Body of pancreas (tissue), 4 donors: ENCODE measurements at regions not wholly inside any gene's neighbourhood (a gene's known extent, or its start where the extent isn't known, plus 50 kb on each side); places are given as distances from the start of the nearest gene placed in this dataset.

Experiments
- ATAC-seq: fragments of 150-250 bp; one replicate; pipeline ENCODE4 v1.9.1; 2016
- DNase-seq, 4 donors: peaks; one replicate each; pipeline ENCODE4 v3.0.0-alpha.2; 2019
- H3K27ac ChIP-seq, 4 donors: fragments of 200-600 bp; sonication (generic); 1 replicate in 3 of 4; 2 replicates in 1 of 4; pipeline versions ENCODE4 v1.5.1 to v1.6.1; 2016 to 2019; ENCODE audit warnings: mild to moderate bottlenecking in 1 of 4, mixed read lengths in 1 of 4, moderate library complexity in 1 of 4
- H3K27me3 ChIP-seq, 2 donors: fragments of 200-600 bp; sonication (generic); one replicate each; pipeline ENCODE4 v1.6.0; 2016; ENCODE audit warnings: mild to moderate bottlenecking in 1 of 2
- H3K36me3 ChIP-seq, 2 donors: fragments of 200-600 bp; sonication (generic); replicated peaks in 1 of 2; 2 replicates each; pipeline ENCODE4 v1.5.1; 2016; ENCODE audit warnings: low read depth in 2 of 2; ENCODE audit not compliant: insufficient read depth in 1 of 2
- H3K4me1 ChIP-seq: fragments of 200-600 bp; sonication (generic); one replicate; pipeline ENCODE4 v1.6.0; 2016
- H3K4me3 ChIP-seq, 2 donors: fragments of 200-600 bp; sonication (generic); 1 replicate in 1 of 2; 2 replicates in 1 of 2; pipeline ENCODE4 v1.5.1; 2016 to 2019
- H3K9me3 ChIP-seq, 3 donors: fragments of 200-600 bp; sonication (generic); 1 replicate in 2 of 3; 2 replicates in 1 of 3; pipeline ENCODE4 v1.5.1; 2016
- POLR2A ChIP-seq, 3 donors: fragments of 450-650 bp; IDR thresholded peaks; one replicate each; pipeline ENCODE4 v1.6.1; 2016; ENCODE audit warnings: antibody characterized with exemption in 3 of 3, mild to moderate bottlenecking in 2 of 3
- WGBS, 2 donors: methylation state at CpG; one replicate each; pipeline ENCODE4 v1.1.5; 2017; 5-methylcytosine and 5-hydroxymethylcytosine counted together
- intact Hi-C: fragments of 100-400 bp; cut with DNase I; formaldehyde crosslinking; loops from one replicate; pipeline ENCODE4 v1.15.1; 2023
- TF ChIP-seq, protein P1 (sequence below), 7 experiments: fragments of 450-650 bp in 4 of 7; fragments of 200-600 bp in 3 of 7; sonication (generic) in 3 of 7; IDR thresholded peaks; one replicate each; pipeline ENCODE4 v1.5.1; 2016 to 2019; ENCODE audit warnings: antibody characterized with exemption in 7 of 7

GRCh38 chr3:194938845-194939531, 253.3 kb downstream of the FAM43A start:
- DNase-seq (peak in 3 of 4 donors; percentile 21 to 32 (median 27)), ATAC-seq (peak; percentile 41)
- H3K4me3 ChIP-seq = no peak overlapping the region
- no peaks in the 10 kb centered on the region for H3K9me3 ChIP-seq
- WGBS, 2 donors = 58 to 66% methylated on average over 6 to 7 of the region's 8 CpGs
- H3K27ac ChIP-seq = no peak overlapping the region
- TF ChIP-seq POLR2A (IDR thresholded peaks at IDR 0.05) = no peak
- TF ChIP-seq, protein P1, sequence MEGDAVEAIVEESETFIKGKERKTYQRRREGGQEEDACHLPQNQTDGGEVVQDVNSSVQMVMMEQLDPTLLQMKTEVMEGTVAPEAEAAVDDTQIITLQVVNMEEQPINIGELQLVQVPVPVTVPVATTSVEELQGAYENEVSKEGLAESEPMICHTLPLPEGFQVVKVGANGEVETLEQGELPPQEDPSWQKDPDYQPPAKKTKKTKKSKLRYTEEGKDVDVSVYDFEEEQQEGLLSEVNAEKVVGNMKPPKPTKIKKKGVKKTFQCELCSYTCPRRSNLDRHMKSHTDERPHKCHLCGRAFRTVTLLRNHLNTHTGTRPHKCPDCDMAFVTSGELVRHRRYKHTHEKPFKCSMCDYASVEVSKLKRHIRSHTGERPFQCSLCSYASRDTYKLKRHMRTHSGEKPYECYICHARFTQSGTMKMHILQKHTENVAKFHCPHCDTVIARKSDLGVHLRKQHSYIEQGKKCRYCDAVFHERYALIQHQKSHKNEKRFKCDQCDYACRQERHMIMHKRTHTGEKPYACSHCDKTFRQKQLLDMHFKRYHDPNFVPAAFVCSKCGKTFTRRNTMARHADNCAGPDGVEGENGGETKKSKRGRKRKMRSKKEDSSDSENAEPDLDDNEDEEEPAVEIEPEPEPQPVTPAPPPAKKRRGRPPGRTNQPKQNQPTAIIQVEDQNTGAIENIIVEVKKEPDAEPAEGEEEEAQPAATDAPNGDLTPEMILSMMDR (IDR thresholded peaks at IDR 0.05) = no peak
- no peaks in the 10 kb centered on the region for H3K27me3 ChIP-seq
- H3K4me1 ChIP-seq = peaks cover 5% of the 10 kb centered on the region
- H3K36me3 ChIP-seq = no peaks in the 10 kb centered on the region
- intact Hi-C loops = no loop called here

- H3K36me3 ChIP-seq = no peaks in the 10 kb centered on the region
- ATAC-seq (no peak), DNase-seq (no peak)
- 73 to 74% methylated on average over 6 of the region's 6 CpGs for WGBS, 2 donors
- peaks cover 5% of the 10 kb centered on the region for H3K4me1 ChIP-seq
- no peak overlapping the region for H3K27ac ChIP-seq
- TF ChIP-seq, protein P1 (IDR thresholded peaks at IDR 0.05) = no peak
- TF ChIP-seq POLR2A (IDR thresholded peaks at IDR 0.05) = no peak
- intact Hi-C loops = no loop called here
- H3K9me3 ChIP-seq = no peaks in the 10 kb centered on the region
- H3K27me3 ChIP-seq = no peaks in the 10 kb centered on the region
- H3K4me3 ChIP-seq = no peak overlapping the region
Observed at GRCh38 chr3:194939532-194939909, 253.8 kb downstream of the FAM43A start.

DNA sequence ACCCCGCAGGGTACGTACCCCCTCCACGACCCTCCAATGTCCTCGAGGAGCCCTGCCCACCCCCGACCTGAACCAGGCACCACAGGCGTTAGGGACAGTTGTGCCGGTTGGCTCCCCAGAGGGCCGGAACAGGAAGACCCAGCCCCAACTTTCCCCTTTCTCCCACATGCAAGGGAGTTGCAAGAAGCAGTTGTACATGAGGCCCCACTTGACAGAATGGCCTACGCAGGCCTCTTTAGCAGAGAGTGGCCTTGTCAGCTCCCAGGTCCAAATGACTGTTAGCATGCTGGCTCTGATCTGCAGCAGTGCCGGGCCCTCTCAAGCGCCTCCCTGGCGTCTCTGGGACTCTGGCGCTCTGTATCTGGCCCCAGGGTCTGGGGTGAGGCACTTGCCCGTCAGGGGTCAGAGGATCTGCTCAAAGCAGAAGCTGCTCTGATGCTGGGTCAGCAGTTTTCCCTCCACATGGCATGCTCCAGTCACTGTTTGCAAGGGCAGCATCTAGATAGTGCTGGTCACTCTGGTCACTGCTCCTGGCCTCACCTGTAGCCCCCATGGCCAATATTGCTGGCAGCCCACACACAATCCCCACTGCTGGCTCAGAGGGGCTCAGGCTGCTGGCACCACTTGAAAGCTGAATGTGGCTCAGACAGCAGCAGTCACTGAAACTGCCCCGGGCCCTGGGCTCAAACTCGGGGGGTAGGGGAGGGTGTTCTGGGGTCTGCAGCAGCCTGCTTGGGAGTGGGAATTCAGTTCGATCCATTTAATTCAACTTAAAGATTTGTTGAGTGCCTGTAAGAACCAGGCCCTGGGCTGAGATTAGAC, 254.5 kb downstream of the FAM43A start:
- intact Hi-C loops = no loop called here
- no peak for ATAC-seq
- peak in 1 of 4 donors; percentile 45 for DNase-seq
- Histone ChIP-seq H3K36me3 (no peaks in the 10 kb centered on the region), H3K9me3 (no peaks in the 10 kb centered on the region), H3K27me3 (no peaks in the 10 kb centered on the region), H3K4me1 (peaks cover 5% of the 10 kb centered on the region), H3K4me3 (no peak overlapping the region), H3K27ac (no peak overlapping the region)
- WGBS, 2 donors = 66 to 80% methylated on average over 12 to 16 of the region's 17 CpGs
- TF ChIP-seq POLR2A (IDR thresholded peaks at IDR 0.05) = no peak
- TF ChIP-seq, protein P1 (IDR thresholded peaks at IDR 0.05) = no peak

DNA sequence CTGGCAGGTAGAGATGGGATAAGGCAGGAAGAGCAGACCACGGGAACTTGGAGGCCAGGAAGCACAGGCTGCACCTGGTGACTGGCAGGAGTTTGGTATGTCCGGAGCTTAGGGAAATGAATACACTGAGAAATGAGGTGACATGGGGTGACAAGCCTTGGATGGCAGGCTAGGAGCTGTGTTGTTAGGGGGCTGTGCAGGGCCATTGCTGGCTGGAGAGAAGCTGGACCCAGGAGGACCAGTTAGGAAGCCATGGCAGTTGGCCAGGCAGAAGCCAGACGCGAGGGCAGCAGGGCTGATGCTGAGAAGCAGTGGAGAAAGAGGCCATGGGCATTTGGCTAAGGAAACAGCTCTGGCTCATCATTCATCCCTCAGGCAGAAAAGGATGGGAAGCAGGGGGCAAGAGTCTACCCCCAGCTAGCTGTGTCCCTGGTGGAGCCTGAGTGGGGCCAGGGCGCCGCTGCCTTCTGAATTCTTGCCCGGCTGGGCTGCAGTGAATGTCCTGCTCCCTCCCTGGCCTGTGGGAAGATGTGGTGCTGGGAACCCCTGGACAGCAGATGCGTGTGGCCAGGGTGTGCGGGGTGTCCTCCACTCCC, 255.8 kb downstream of the FAM43A start:
- Histone ChIP-seq H3K4me3 (no peak overlapping the region), H3K9me3 (no peaks in the 10 kb centered on the region), H3K27me3 (no peaks in the 10 kb centered on the region), H3K27ac (no peak overlapping the region), H3K36me3 (no peaks in the 10 kb centered on the region), H3K4me1 (peaks cover 5% of the 10 kb centered on the region)
- ATAC-seq = no peak
- TF ChIP-seq POLR2A (IDR thresholded peaks at IDR 0.05) = no peak
- TF ChIP-seq, protein P1 (IDR thresholded peaks at IDR 0.05) = no peak
- no peak for DNase-seq
- WGBS, 2 donors = 69 to 77% methylated on average over 8 to 9 of the region's 9 CpGs
- intact Hi-C loops = no loop called here
